SU-DHL-6 (cell line): ENCODE measurements at regions not wholly inside any gene's neighbourhood (a gene's known extent, or its start where the extent isn't known, plus 50 kb on each side); places are given as distances from the start of the nearest gene placed in this dataset.

Source experiments
- CTCF ChIP-seq: fragments of 200-600 bp; sonication (generic); IDR thresholded peaks from one replicate; pipeline ENCODE4 v1.5.1; 2017; ENCODE audit warnings: antibody characterized with exemption, mild to moderate bottlenecking, low read length, moderate library complexity; ENCODE audit not compliant: insufficient read depth, poor library complexity, severe bottlenecking
- EZH2phosphoT487 ChIP-seq: fragments of 200-600 bp; sonication (generic), shearing (Covaris generic); conservative IDR thresholded peaks from 2 replicates; pipeline ENCODE4 v1.6.1; 2018; ENCODE audit warnings: mild to moderate bottlenecking, antibody characterized with exemption, low read length, moderate library complexity, mixed read lengths

GRCh38 chr11:43072911-43073310 is 238.9 kb upstream of the API5 start:
- no peak for TF ChIP-seq CTCF
- TF ChIP-seq EZH2phosphoT487, result no peak
